ENCODE measurements at regions not wholly inside any gene's neighbourhood (a gene's known extent, or its start where the extent isn't known, plus 50 kb on each side); places are given as distances from the start of the nearest gene placed in this dataset.

DNA sequence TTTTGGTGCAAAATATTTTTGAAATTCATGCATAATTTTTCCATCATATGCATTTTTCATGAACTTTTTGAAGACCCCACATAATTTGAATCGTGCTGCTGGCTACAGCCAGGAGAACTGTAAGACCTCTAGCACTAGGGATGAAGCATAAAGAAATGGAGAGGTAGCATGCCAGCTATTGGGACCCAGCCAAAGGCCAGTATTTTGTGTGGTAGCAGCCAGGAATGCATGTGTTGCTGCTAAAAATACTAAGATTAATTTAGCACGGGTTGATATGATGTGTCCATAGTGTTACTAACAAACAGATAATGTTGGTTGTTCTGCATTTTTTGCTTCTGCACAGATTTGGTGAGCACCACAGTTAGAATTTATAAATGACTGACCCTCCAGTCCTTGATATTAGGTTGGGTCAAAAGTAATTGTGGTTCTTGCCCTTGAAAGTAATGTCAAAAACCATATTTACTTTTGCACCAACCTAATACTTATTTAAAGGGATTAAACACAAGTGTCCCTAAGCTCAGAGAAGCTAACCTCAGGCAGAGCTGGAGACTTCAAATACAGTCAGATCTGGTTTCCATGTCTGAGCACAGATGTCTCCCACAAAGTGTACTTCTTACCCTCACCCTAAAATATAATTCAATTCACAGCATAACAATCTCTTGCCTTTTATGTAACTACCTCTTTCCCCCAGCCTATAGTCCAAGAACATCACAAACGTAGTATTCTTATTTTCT is 54.1 kb upstream of the NPSR1 start:
- DNase-seq (ENCODE audit: low read depth in 3 of 3): no peak
